ENCODE measurements at regions not wholly inside any gene's neighbourhood (a gene's known extent, or its start where the extent isn't known, plus 50 kb on each side); places are given as distances from the start of the nearest gene placed in this dataset.

DNA sequence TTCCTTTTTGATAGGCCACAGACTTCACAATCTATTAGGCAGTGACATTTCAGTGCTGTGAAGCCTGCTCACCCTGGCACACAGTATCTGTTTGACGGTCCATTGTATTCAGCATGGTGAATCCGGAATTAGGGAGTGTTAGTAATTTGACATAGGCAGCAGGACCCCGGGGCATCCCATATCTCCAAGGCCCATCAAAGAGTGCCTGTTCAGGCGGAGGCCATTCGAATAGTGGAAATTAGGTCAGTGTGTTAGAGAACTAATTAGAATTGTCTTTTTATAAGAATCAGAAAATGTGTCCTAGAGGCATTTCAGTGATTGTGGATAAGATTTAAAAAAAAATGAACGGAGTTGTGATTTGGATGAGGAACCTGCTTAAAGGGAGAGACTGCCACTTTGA lies 818.8 kb upstream of the SOX11 start:
- no peak overlapping the region for H3K27ac ChIP-seq
- H3K27me3 ChIP-seq, result no peaks in the 10 kb centered on the region
- 86 to 88% methylated on average over 6 of the region's 6 CpGs for WGBS, 2 donors
- DNase-seq, result no peak
- no peak overlapping the region for H3K4me3 ChIP-seq (replicated peaks in 1 of 3)
- intact Hi-C loops (cut with DNase I), result no loop called here
- TF ChIP-seq CTCF (IDR thresholded peaks at IDR 0.05) (no peak), POLR2A (IDR thresholded peaks at IDR 0.05) (no peak)
- H3K9me3 ChIP-seq, result no peaks in the 10 kb centered on the region
- H3K36me3 ChIP-seq, result no peaks in the 10 kb centered on the region
- H3K4me1 ChIP-seq, result no peaks in the 10 kb centered on the region

DNA sequence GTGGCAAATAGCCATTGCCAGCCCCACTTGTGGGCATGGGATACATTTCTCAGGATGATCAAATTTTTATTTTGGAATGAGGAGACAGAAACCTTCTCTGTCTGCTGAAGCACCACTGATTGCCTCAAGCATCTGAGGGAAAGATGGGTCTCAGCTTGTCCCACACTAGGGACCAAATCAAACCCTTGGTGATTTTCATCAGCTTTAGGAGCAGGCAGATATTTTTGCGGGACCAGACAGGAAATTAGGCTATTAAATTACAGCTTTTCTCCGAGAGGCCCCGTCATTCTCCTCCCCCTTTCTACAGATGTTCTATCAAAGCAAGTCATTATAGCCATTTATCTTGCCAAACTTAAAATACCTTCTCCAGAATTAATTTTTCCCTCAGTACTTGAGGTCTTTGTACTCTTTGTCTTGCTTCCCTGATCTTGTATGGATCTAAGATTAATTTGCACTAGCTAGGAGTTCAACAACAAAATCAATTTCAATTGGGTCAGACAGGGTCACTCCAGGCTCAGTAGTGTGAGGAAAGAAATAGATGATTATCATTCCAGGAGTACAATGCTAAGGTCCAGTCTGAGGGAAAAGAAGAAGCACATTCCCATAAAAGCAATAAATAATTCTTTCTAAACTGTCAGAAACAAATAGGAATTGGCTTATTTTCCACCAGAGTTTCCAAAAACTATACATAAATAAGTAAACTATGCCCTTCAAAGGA lies 818.1 kb upstream of the SOX11 start:
- H3K27me3 ChIP-seq, result no peaks in the 10 kb centered on the region
- H3K4me1 ChIP-seq, result no peaks in the 10 kb centered on the region
- intact Hi-C loops (cut with DNase I), result no loop called here
- no peaks in the 10 kb centered on the region for H3K36me3 ChIP-seq
- no peaks in the 10 kb centered on the region for H3K9me3 ChIP-seq
- no peak for DNase-seq
- WGBS, 2 donors, result 80% methylated on average over 3 of the region's 3 CpGs
- TF ChIP-seq CTCF (IDR thresholded peaks at IDR 0.05), result no peak
- TF ChIP-seq POLR2A (IDR thresholded peaks at IDR 0.05), result no peak
- H3K27ac ChIP-seq, result no peak overlapping the region
- no peak overlapping the region for H3K4me3 ChIP-seq (replicated peaks in 1 of 3)

GRCh38 chr2:4882421-4882820 lies 809.8 kb upstream of the SOX11 start:
- H3K4me1 ChIP-seq, result peaks cover 3 to 15% of the 10 kb centered on the region in 2 donors
- intact Hi-C loops (cut with DNase I), result no loop called here
- H3K27ac ChIP-seq, result no peak overlapping the region
- peak; percentile 71 to 75 for DNase-seq
- no peaks in the 10 kb centered on the region for H3K27me3 ChIP-seq
- H3K4me3 ChIP-seq (replicated peaks in 1 of 3), result no peak overlapping the region
- WGBS, 2 donors, result 4 to 15% methylated on average over 3 of the region's 3 CpGs
- no peaks in the 10 kb centered on the region for H3K36me3 ChIP-seq
- H3K9me3 ChIP-seq, result no peaks in the 10 kb centered on the region
- no peak for TF ChIP-seq CTCF (IDR thresholded peaks at IDR 0.05)
- no peak for TF ChIP-seq POLR2A (IDR thresholded peaks at IDR 0.05)

- WGBS, 2 donors, result 26 to 28% methylated on average over 8 of the region's 8 CpGs
- Histone ChIP-seq H3K9me3 (no peaks in the 10 kb centered on the region), H3K27ac (peak overlapping the region in 1 of 3 donors; percentile 17), H3K27me3 (no peaks in the 10 kb centered on the region), H3K4me1 (peaks cover 3 to 15% of the 10 kb centered on the region in 2 donors), H3K4me3 (replicated peaks in 1 of 3) (no peak overlapping the region), H3K36me3 (no peaks in the 10 kb centered on the region)
- intact Hi-C loops (cut with DNase I), result no loop called here
- DNase-seq, result peak in 1 of 2 donors; percentile 10
- no peak for TF ChIP-seq POLR2A (IDR thresholded peaks at IDR 0.05)
- TF ChIP-seq CTCF (IDR thresholded peaks at IDR 0.05), result no peak
These were observed 809.2 kb upstream of the SOX11 start for GRCh38 chr2:4882941-4883340.

- peak; percentile 2 to 8 for DNase-seq
- Histone ChIP-seq H3K27me3 (no peaks in the 10 kb centered on the region), H3K9me3 (no peaks in the 10 kb centered on the region), H3K4me3 (replicated peaks in 1 of 3) (no peak overlapping the region), H3K27ac (peak overlapping the region in 1 of 3 donors; percentile 17), H3K36me3 (no peaks in the 10 kb centered on the region), H3K4me1 (peaks cover 3 to 15% of the 10 kb centered on the region in 2 donors)
- TF ChIP-seq POLR2A (IDR thresholded peaks at IDR 0.05) (no peak), CTCF (IDR thresholded peaks at IDR 0.05) (no peak)
- intact Hi-C loops (cut with DNase I), result no loop called here
- 60 to 67% methylated on average over 15 to 17 of the region's 17 CpGs for WGBS, 2 donors
These were observed 808.8 kb upstream of the SOX11 start for GRCh38 chr2:4883375-4883774.

Data from thyroid gland (tissue), 4 donors.